HG03175 (cell line): ENCODE measurements at regions not wholly inside any gene's neighbourhood (a gene's known extent, or its start where the extent isn't known, plus 50 kb on each side); places are given as distances from the start of the nearest gene placed in this dataset.

Experiments
- ATAC-seq: cut with Tn5 transposase; IDR thresholded peaks from one replicate; pipeline ENCODE4 v1.9.1; 2021; ENCODE audit warnings: mild to moderate bottlenecking, moderate library complexity; ENCODE audit not compliant: unreplicated experiment

DNA sequence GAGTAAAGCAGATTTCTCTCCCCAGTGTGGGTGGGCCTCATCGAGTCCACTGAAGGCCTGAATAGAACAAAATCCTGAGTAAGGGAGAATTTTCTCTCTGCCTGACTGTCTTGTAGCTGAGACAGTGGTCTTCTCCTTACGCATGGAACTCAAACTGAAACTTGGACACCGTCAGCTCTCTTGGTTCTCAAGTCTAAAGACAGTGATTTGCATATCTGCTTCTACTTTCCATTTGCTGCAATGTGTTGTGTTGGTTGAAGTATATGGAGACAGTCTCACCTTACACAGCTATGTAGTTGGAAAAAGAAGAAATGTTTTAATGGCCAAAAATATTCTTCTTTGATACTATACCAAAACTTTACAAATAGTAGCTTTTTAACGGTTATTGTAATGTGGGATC is 160.2 kb upstream of the LMNTD1 start:
- peak; percentile 99 for ATAC-seq

DNA sequence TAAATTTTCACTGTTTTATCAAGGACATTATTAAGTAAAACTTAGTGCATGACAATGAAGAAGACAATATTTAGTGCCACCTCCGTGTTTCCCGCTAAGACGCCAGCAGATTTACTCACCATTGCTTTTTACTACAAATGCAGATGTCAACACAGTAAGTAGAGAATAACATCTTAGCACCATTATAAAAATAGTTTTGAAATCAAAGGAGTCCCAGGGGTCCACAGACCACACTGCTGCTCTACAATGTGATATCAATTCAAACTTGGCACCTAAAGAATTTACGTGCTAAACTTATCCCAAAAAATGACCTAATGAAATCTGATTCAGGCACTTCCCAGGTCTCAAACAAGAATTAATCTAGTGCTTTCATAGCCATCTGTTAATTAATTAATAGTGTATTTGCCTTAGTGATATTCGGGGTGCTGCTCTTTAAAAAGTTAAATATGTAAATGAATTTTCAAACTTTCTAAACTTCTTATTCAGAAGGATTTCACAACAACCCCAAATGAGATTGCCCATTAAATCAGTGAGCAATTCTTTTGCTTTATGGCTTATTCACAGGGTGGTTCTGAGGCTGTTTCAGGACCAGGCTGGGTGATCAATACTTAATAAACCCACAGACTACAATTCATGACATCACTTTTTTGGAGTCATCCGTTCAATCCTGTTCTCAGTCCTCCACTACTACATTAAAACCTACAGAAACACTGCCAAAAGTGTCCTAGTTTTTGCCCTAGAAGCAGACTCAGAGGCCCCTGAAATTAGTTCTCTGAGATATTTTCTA is 161.3 kb upstream of the LMNTD1 start:
- no peak for ATAC-seq

DNA sequence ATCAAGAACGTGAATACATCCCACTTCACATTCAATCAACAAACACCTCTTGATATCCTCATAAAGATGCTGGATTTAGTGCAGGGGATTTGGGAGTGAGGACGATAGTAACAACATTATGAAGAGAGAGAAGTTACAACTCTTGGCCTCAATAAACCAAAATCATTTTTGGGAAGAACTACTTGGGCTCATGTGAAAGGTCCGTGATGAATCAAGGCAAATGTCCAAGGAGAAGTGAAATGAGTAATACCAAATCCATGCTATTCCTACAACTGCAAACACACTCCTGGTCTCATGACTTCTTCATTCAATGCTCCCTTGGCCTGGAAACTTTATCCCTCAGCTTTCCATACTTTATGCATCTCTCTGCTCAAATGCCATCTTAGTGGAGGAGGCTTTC is 162.0 kb upstream of the LMNTD1 start:
- ATAC-seq, result no peak

DNA sequence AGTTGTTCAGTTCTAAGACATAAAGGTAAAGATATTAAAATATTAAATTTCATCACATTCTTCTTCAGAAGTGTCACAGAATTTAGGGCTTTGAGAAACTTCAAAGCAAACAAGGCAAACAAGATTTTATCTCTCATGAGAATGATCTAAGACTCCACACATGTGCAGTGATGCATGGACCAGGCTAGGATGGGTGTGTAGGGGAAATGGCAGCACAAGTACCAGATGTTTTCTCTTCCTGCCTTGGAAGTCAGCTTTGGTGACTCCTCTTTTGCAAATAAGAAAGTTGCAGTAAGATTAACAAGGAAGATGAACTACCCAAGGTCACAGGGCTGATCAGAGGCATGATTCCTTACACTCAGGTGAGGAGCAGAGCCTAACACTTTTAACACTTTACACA is 163.8 kb upstream of the LMNTD1 start:
- no peak for ATAC-seq

DNA sequence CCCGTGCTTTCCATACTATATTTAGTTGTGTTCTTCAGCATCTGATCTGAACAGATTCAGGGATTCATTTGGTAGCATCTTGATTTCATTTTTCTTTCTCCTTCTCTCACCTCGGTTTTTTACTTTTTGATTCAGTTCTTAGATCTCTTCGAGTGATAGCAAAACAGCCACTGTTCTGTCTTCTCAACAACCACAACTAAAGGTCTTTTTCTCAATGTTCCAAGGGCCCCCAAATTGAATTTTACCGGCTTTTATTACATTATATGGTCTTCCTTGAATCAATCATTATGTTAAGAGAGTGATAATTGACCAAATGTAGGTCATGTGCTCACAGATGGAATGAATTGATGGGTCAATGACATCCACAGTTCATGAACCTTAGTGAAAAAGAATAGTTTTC is 164.5 kb upstream of the LMNTD1 start:
- no peak for ATAC-seq

DNA sequence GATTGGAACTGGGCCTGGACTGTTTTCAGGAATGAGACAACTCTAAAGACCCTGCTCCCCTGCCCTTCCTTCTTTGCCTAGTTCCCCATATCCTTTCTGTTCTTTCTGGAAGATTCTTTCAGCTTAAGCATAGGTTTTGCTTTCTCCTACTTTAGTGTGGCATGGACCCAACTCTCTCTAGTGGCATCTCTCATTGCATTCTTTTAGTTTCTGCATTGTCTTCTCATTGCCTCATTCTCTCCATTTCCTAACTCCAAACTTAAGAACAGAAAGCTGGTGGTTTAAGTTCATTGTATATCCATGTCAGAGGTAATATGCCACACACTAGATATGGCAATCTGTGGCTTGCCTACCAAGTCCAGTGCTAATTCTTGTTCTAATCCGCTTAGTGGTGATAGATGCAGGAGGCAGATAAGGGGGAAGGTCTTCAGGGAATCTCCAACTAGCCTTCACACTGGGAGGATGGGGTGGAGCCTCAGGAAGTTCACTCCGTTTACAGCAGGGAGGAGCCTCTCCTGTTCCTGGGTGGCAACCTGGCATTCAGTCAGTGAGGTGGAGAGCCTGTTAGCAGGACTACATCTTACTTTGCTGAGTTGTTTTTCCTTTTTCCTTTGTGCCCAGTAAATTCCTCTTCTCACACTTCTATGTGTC is 165.1 kb upstream of the LMNTD1 start:
- ATAC-seq, result no peak

DNA sequence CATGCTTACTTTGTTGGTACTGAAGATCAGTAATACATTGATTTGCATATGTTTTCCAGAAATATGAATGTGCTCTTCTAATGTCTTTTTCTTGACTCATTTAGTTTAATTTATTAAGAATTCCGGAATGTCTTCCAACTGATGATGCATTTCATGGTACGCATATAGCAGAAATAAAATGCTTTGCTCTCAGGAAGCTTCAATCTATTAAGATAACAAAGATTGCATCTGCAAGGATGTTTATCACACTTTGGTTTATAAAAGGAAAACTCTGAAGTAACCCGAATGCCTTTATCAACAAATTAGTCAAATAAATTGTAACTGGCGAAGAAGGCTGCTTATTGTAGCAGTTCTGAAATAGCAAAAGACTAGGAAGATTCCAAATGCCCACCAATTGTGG is 166.4 kb upstream of the LMNTD1 start:
- no peak for ATAC-seq

DNA sequence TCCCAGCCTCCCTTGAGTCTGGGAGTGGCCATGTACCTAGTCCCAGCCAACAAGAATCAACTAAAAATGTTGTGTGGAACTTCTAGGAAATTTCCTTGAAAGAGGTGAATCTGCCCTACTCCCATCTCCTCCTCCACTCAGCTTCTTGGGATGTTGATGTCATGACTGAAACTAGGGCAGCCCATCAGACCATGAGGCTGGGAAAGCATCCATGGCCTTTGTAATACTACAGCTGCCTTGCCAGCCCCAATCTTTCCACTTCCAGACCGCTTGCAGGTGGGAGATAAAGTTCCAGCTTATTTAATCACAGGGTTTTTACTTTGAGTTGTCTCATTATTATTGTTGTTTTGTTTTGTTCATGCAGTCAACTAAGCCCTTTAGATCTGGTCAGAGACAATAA is 170.3 kb upstream of the LMNTD1 start:
- ATAC-seq, result no peak

DNA sequence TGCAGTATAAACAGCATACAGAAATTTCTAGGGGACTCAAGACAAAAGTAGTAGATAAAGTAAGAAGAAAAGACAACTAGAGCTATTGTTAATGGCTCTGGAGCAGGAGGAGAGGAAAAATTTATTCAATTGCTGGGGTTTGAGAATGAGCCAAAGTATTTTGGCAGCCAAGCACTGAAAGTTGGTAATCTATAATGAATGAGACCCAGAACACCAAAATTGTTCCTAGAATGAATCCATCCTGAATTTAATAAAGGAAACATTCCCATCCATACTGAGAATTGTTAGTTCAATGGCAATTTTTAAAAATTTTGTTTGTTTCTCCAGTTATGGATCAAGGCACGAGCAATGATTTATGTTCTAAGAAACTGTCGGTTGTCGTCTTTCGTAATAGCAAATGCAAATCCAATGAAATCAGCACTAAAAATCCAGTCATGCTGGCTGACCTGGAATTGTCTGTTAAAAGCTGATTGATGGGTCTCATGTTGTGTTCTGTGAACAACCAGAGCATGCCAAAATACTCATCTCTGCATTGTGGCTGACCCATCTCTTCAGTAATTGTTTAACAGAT is 170.9 kb upstream of the LMNTD1 start:
- no peak for ATAC-seq

DNA sequence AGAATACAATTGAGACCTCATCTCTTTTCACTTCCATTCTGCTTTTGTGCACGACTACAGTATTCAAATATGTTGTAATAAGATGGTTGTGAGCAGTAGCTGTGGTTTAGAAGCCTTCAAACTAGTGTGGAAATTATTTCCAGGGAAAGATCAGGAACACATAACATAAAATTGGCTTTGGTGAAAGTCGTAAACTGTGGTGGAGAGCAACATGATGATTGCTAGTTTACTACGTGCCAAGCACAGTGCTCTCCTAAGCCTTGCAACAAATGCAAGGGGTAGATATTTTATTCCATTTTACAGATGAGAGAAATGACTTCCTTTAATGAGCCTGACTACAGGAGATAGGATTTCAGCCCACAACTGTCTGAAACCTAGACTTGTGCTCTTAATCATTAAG is 172.4 kb upstream of the LMNTD1 start:
- no peak for ATAC-seq

DNA sequence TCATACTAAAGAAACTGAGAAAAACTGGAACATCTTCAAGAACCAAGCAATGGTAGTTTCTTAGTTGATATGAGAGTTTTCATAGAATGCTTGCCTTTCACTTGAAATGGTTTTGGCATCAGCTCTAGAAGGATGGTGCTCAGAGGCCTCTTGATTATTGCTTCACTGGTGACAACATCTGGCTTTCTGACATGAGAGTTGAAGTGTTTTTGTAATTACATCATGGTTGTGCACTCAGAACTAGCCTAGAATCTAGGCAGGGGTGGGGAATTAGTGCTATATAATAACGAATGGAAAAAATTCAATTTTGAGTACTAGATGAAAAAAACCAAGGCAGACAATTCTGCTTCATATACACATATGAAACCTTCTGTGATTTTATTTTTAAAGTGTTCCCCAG is 172.8 kb upstream of the LMNTD1 start:
- ATAC-seq, result no peak

DNA sequence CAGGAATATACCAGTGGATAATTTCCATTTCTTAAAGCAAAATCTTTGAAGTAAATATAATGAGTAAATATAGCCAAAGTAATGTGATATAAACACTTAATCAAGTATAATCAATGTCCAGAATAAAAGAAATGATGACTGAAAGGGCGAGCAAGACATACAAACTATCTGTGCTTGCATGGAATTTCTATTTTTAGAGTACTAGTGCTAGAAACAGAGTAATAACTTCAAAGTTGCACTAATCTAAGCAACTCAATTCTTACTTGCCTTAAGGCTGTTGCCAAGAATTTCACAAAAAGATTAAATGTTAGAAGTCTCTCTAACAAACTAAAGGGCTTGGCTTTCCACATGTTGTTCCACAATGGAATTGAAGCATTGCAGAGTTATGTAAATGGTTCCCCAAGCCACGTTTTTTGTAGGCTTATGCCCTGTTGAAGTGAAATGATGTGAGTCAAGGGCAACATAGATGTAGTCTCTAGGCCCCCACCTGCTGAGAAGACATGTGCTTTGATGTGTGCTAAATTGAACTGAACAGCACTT is 175.0 kb upstream of the LMNTD1 start:
- ATAC-seq, result no peak

DNA sequence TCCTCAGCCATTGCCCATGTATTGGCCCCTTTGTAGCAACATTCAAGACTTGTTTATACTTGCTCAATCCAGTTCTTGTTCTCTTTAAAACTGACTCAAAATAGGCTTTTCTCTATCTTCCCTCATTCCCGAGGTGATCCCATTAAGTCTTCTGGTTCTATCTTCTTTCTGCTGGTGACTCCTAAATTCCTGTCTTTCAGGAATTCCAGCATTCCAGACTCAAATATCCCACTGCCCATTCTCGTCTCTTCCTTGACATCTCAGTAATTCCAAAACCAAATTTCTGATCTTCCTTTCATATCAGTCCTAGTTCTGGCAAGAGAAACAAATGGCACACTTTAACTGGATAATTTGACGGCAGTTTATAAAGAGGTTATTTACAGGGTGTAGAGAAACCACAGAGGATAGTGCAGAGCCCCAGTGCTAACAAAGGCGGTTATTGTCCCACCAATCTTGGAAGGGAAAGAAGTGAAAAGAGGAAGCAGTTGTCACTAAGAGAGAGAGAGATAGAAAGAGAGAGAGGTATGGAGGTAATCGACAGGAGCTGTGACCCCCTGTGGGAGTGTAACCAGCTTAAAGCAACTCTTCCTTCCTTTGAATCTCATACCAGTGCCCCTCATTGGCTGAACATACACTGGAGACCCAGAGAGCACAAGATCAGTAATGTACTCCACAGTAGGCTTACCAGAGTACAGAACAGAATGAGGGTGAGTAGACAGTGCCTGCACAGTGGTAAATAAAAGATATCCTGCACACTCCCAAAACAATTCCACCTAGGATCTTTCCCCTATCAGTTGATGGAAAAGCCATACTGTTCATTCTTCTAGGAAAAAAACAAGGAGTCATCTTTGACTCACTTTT is 177.6 kb upstream of the LMNTD1 start:
- ATAC-seq, result no peak

DNA sequence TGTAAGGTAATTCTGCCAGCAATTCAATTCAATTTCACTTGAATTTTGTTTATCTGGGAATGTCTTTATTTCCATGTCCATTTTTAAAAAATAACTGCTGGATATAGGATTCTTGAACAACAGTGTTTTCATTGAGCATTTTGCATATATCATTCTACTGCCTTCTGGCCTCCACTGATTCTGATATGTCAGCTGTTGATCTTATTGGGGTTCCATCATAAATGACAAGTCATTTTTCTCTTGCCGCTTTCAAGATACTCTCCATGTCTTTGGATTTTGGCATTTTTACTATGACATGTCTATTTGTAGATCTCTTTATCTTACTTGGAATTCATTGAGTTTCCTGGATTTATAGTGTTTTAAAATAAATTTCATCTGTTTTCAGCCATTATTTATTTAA is 180.5 kb upstream of the LMNTD1 start:
- no peak for ATAC-seq

DNA sequence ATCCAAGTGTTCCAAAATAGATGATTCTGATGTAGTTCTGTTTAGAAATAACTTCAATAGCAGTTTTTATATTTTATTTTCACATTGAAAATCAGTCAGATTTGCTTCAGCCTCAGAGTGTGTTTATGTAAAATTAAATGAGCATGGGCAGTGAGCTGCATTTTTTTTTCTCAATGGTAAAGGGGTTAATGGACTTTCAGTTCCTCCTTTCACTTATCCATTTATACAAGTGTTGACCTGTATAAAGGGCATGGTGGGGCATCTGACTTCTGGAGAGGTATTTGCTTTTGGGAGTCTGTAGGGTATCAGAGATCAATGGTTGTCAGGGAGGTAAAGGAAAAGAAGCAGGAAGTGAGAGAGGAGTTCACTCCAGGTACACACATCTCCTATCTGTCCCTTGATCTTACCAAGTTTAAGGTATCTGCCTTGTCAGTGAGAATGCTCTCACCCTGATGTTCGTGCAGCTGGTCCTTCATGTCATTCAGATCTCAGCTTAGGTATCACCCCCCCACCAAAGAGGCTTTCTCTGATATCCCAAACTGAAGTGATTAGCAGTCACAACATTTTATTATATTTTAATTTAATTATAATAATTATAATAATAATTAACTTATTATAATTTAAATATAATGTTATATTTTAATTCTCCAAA is 181.6 kb upstream of the LMNTD1 start:
- peak; percentile 91 for ATAC-seq

DNA sequence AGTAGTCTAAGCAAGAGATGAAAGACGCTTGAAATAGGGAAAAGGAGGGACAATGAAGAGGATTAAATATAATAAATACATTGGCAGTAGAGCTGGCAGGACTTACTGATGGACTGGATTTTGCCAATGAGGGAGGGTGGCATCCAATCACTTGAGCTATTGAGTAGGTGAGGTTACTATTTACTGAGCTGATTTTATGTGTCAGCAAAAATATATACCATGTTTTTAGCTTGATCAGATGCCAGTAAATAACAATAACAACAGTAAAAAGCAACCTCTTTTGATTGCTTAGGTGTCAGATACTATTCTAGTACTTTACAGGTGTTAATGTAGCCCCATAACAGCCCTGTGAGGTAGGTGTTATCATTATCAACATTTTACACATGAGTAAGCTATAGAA is 187.5 kb upstream of the LMNTD1 start:
- ATAC-seq, result no peak

DNA sequence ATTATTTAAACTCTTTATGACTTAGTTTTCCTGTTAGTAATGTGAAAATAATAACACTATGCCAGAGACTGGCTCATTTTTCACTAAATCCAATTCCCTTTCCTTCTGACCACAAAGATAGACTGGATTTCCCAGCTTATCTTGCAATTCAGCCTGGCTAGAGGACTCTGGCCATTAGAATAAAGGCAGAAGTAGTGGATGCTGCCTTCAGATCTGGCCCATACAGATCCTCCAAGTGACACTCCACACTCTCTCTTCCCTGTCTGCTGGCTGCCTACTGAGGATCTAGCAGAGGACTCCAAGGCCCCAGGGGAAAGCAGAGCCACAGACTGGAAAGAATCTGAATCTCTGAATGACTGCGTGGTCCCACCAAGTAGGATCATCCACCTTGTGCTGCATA is 188.8 kb upstream of the LMNTD1 start:
- ATAC-seq, result no peak

DNA sequence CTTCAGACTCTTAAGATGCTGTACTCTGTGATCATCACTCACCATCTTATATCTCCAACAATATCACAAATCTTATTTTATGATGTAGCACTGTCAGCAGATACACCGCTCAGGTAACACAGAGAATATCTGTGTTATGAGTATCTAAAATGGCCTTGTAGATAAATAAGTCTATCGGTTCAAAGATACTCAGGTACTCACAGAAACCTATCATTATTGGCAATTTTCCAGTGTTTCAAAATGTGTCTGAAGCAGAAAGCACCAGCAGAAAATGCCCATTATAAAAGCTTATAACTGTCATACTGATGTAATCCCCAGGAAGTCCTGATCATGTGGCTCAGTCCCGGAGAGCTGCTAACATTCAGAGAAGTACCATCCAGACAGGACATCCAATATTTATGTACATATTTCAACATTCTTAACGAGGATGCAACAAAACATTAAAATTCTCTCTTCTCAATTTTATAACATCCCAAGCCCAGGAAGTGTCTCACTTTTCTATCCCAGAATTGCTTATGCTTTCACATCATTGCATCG is 190.7 kb upstream of the LMNTD1 start:
- ATAC-seq, result no peak

DNA sequence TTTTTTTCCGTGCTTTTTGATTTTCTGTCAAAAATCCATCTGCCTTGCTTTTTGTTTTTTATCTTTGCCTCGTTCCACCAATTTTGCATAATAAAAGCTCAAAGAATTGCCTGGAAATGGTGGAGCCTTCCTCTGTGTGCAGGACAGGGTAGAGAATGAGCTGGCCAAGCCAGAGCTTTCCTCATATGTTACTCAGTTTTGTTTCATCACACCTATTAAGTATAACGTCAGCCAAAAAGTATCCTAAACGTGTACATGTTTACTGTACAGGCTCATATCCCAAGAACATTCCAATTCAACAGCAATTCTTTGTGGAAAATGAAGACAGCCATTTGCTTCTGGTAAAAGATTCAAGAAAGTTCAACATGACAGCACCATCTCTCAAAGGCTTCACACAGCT is 191.2 kb upstream of the LMNTD1 start:
- ATAC-seq, result no peak

DNA sequence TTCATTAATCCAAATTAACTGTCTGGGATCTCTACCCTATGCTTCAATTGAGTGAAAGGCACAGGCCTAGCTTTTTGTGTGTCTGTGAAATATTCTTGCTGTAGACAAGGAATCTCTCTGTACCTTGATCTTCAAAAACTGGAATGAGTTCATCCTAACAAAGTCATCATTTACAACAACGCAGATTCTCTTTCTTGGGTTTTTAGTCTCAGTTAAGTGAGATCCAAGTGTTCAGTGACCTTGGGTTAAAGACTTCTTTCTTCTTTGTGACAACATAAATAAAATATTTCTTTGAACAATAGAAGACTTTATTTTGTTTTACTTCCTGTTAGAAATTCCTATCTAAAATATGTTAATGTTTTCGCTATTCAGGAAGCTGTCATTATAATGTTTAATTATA is 192.2 kb upstream of the LMNTD1 start:
- no peak for ATAC-seq
